Adrenal gland (tissue), 9 donors: ENCODE measurements at regions not wholly inside any gene's neighbourhood (a gene's known extent, or its start where the extent isn't known, plus 50 kb on each side); places are given as distances from the start of the nearest gene placed in this dataset.

Experiments
- DNase-seq, 7 donors: peaks; one replicate each; pipeline ENCODE4 v3.0.0-alpha.2; 2019 to 2020
- H3K27ac ChIP-seq, 5 donors: fragments of 200-600 bp; sonication (generic) in 4 of 5; 1 replicate in 3 of 5; 2 replicates in 2 of 5; pipeline versions ENCODE4 v1.5.1 to v1.8.0; 2016 to 2020; ENCODE audit warnings: mild to moderate bottlenecking in 1 of 5
- H3K27me3 ChIP-seq: fragments of 200-600 bp; 2 replicates; pipeline ENCODE4 v1.8.0; 2021
- H3K36me3 ChIP-seq, 2 donors: fragments of 200-600 bp; replicated peaks in 1 of 2; 1 replicate in 1 of 2; 2 replicates in 1 of 2; pipeline versions ENCODE4 v1.5.1 to v1.8.0; 2018 to 2022
- H3K4me1 ChIP-seq, 2 donors: fragments of 200-600 bp; replicated peaks in 1 of 2; 1 replicate in 1 of 2; 2 replicates in 1 of 2; pipeline versions ENCODE4 v1.5.1 to v1.8.0; 2018 to 2021
- H3K4me3 ChIP-seq, 4 donors: fragments of 200-600 bp; sonication (generic) in 3 of 4; one replicate each; pipeline ENCODE4 v1.5.1; 2016 to 2018
- H3K9me3 ChIP-seq, 3 donors: fragments of 200-600 bp; sonication (generic) in 1 of 3; replicated peaks in 1 of 3; 1 replicate in 2 of 3; 2 replicates in 1 of 3; pipeline versions ENCODE4 v1.5.1 to v1.8.0; 2016 to 2021
- POLR2A ChIP-seq, 2 donors: fragments of 450-650 bp; IDR thresholded peaks; one replicate each; pipeline ENCODE4 v1.6.1; 2017; ENCODE audit warnings: antibody characterized with exemption in 2 of 2, mild to moderate bottlenecking in 2 of 2, moderate library complexity in 1 of 2
- WGBS, 4 donors: extraction: QIAGEN DNeasy Blood & Tissue Kit in 2 of 4; methylation state at CpG; one replicate each; pipeline versions ENCODE4 v1.1.5 to v1.1.7; 2013 to 2017; 5-methylcytosine and 5-hydroxymethylcytosine counted together
- intact Hi-C, 2 donors: fragments of 100-400 bp; cut with DNase I; formaldehyde crosslinking; loops; one replicate each; pipeline versions ENCODE4 v1.14.1 to v1.15.0; 2022 to 2023
- TF ChIP-seq, protein P1 (sequence below), 6 experiments: fragments of 450-650 bp in 4 of 6; fragments of 200-600 bp in 2 of 6; sonication (generic) in 1 of 6; IDR thresholded peaks; 1 replicate in 5 of 6; 2 replicates in 1 of 6; pipeline versions ENCODE4 v1.5.1 to v1.8.0; 2016 to 2021; ENCODE audit warnings: antibody characterized with exemption in 6 of 6, mild to moderate bottlenecking in 2 of 6, moderate library complexity in 1 of 6
- donor health status: healthy with polysubstance abuse.
- donor health status: Bipolar disorder and iron deficiency.
- donor health status: DM: yes; HTN: yes; CAD: no.
- donor health status: DM: no; HTN: no; CAD: no.
- donor health status: DM: no; HTN: no; CAD: no.

DNA sequence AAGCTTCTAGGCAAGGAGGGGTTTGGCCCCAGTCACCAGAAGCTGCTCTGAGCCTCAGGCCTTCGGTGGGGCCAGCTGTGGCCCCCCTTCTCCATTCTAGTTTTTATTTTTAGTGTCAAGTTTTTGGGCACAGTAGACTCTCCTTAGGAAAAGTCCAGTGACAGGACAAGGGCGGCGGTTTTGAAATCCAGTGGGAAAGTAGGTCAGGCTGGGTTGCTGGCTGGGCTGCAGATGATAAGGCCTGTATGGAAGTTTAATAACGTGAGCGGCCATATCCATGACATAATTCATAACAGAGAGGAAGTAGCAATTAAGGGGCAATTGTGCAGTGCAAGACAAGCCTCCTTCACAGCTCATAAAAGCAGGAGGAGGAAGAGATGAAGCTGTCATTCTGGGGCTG is 87.1 kb upstream of the ZNF716 start:
- WGBS, 4 donors = 19 to 46% (median 40%) methylated on average over 5 of the region's 5 CpGs
- TF ChIP-seq, protein P1, sequence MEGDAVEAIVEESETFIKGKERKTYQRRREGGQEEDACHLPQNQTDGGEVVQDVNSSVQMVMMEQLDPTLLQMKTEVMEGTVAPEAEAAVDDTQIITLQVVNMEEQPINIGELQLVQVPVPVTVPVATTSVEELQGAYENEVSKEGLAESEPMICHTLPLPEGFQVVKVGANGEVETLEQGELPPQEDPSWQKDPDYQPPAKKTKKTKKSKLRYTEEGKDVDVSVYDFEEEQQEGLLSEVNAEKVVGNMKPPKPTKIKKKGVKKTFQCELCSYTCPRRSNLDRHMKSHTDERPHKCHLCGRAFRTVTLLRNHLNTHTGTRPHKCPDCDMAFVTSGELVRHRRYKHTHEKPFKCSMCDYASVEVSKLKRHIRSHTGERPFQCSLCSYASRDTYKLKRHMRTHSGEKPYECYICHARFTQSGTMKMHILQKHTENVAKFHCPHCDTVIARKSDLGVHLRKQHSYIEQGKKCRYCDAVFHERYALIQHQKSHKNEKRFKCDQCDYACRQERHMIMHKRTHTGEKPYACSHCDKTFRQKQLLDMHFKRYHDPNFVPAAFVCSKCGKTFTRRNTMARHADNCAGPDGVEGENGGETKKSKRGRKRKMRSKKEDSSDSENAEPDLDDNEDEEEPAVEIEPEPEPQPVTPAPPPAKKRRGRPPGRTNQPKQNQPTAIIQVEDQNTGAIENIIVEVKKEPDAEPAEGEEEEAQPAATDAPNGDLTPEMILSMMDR (IDR thresholded peaks at IDR 0.05) = no peak
- TF ChIP-seq POLR2A (IDR thresholded peaks at IDR 0.05) = no peak
- H3K9me3 ChIP-seq = no peaks in the 10 kb centered on the region

DNA sequence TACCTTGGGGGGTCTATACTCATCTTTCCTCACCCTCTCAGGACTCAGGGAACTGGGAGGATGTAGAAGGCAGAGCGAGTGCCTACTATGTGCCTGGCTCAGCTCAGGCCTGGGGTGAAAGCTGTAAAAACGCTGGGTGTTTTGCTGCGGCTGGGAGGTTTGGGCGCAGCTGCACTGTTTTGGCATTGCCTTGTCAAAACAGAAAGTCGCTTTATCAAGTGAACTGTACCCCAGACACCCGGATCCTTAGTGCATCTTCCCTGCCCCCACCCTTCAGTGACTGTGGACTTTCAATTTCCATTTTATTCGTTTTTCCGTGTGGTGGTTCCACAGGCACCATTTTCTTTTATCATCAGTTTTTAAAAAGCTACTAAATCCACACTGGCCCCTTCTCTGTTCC is 86.7 kb upstream of the ZNF716 start:
- Histone ChIP-seq H3K36me3 (no peaks in the 10 kb centered on the region), H3K9me3 (no peaks in the 10 kb centered on the region), H3K27me3 (no peaks in the 10 kb centered on the region), H3K4me1 (peaks cover 4 to 7% of the 10 kb centered on the region in 2 donors), H3K4me3 (no peak overlapping the region), H3K27ac (peak overlapping the region in 2 of 5 donors; percentile 38 to 60)
- no peak for TF ChIP-seq POLR2A (IDR thresholded peaks at IDR 0.05)
- TF ChIP-seq, protein P1 (IDR thresholded peaks at IDR 0.05) = no peak
- no peak for DNase-seq
- intact Hi-C loops = no loop called here
- 68 to 80% (median 75%) methylated on average over 4 to 8 of the region's 8 CpGs for WGBS, 4 donors

More for the DNA sequence above, 87.1 kb upstream of the ZNF716 start:
- Histone ChIP-seq H3K27ac (peak overlapping the region; percentile 19 to 68 (median 44)), H3K36me3 (no peaks in the 10 kb centered on the region), H3K27me3 (no peaks in the 10 kb centered on the region), H3K4me1 (peaks cover 4 to 7% of the 10 kb centered on the region in 2 donors), H3K4me3 (no peak overlapping the region)
- intact Hi-C loops = no loop called here
- peak; percentile 30 to 89 (median 67) for DNase-seq

- 83 to 87% (median 86%) methylated on average over 7 to 17 of the region's 17 CpGs for WGBS, 4 donors
- DNase-seq = no peak
Observed at GRCh38 chr7:57364933-57365710, 84.9 kb upstream of the ZNF716 start.

DNA sequence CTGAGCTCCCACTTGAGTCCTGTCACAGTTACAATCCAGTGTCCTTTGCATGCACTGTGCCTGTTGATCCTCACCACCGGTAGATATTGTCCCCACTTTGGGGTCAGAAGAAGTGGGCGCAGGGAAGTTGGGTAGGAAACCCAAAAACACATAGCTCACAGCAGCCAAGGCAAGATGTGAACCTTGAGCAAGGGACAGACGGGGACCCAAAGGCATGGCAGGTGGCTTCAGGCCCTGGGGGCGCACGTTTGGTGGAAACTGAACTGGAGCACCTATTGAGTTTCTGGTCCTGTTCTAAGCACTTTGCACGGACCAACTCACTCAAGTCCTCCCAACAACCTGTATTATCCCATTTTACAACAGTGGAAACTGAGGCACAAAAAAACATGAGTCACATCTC is 82.8 kb upstream of the ZNF716 start:
- DNase-seq = no peak
- no peak overlapping the region for H3K4me3 ChIP-seq
- H3K27ac ChIP-seq = no peak overlapping the region
- 81 to 92% (median 84%) methylated on average over 6 of the region's 6 CpGs for WGBS, 4 donors
- intact Hi-C loops = no loop called here
- TF ChIP-seq POLR2A (IDR thresholded peaks at IDR 0.05) = no peak
- TF ChIP-seq, protein P1 (IDR thresholded peaks at IDR 0.05) = no peak
- H3K27me3 ChIP-seq = no peaks in the 10 kb centered on the region
- peaks cover 4 to 6% of the 10 kb centered on the region in 2 donors for H3K4me1 ChIP-seq
- H3K9me3 ChIP-seq = no peaks in the 10 kb centered on the region
- H3K36me3 ChIP-seq = no peaks in the 10 kb centered on the region

More at GRCh38 chr7:57364933-57365710, 84.9 kb upstream of the ZNF716 start:
- TF ChIP-seq, protein P1 (IDR thresholded peaks at IDR 0.05) = no peak
- no peak for TF ChIP-seq POLR2A (IDR thresholded peaks at IDR 0.05)
- no peaks in the 10 kb centered on the region for H3K9me3 ChIP-seq
- no peaks in the 10 kb centered on the region for H3K27me3 ChIP-seq
- no peak overlapping the region for H3K27ac ChIP-seq
- H3K4me3 ChIP-seq = no peak overlapping the region
- intact Hi-C loops = no loop called here
- no peaks in the 10 kb centered on the region for H3K36me3 ChIP-seq
- H3K4me1 ChIP-seq = peaks cover 4 to 7% of the 10 kb centered on the region in 2 donors
